ENCODE measurements at regions not wholly inside any gene's neighbourhood (a gene's known extent, or its start where the extent isn't known, plus 50 kb on each side); places are given as distances from the start of the nearest gene placed in this dataset.

DNA sequence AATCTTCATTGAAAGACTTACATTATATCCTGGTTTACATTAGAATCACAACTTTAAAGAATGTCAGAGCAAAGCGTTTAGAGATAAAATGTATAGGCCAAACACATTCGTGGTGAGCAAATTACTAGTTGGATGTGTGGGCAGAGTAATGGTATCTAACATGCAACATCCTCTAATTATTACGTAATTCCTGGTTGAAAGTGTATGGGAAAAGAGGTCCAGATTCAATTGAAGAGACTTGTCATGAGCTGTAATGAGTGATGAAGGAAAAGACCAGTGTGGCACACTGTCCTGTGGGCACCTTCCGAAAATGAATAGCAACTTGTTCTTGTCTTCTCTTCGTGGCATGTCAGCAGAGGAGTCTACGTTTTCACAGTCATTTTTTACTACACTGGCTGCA, 192.8 kb downstream of the LRIG3 start:
- intact Hi-C loops (cut with DNase I), result no loop called here
- DNase-seq (no peak), ATAC-seq (no peak)
- TF ChIP-seq, protein P1, sequence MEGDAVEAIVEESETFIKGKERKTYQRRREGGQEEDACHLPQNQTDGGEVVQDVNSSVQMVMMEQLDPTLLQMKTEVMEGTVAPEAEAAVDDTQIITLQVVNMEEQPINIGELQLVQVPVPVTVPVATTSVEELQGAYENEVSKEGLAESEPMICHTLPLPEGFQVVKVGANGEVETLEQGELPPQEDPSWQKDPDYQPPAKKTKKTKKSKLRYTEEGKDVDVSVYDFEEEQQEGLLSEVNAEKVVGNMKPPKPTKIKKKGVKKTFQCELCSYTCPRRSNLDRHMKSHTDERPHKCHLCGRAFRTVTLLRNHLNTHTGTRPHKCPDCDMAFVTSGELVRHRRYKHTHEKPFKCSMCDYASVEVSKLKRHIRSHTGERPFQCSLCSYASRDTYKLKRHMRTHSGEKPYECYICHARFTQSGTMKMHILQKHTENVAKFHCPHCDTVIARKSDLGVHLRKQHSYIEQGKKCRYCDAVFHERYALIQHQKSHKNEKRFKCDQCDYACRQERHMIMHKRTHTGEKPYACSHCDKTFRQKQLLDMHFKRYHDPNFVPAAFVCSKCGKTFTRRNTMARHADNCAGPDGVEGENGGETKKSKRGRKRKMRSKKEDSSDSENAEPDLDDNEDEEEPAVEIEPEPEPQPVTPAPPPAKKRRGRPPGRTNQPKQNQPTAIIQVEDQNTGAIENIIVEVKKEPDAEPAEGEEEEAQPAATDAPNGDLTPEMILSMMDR (IDR thresholded peaks at IDR 0.05), result no peak
- TF ChIP-seq POLR2A (IDR thresholded peaks at IDR 0.05), result no peak
- no peak overlapping the region for H3K4me3 ChIP-seq
- no peaks in the 10 kb centered on the region for H3K4me1 ChIP-seq
- no peaks in the 10 kb centered on the region for H3K36me3 ChIP-seq
- no peaks in the 10 kb centered on the region for H3K27me3 ChIP-seq
- WGBS, 4 donors, result 64 to 76% (median 67%) methylated on average over 6 of the region's 6 CpGs
- H3K27ac ChIP-seq, result no peak overlapping the region
- H3K9me3 ChIP-seq, result no peaks in the 10 kb centered on the region

- WGBS, 4 donors, result 66 to 82% (median 75%) methylated on average over 1 of the region's 1 CpG
- H3K4me1 ChIP-seq, result no peaks in the 10 kb centered on the region
- ATAC-seq (no peak), DNase-seq (no peak)
- H3K27me3 ChIP-seq, result no peaks in the 10 kb centered on the region
- no peak for TF ChIP-seq POLR2A (IDR thresholded peaks at IDR 0.05)
- TF ChIP-seq, protein P1 (IDR thresholded peaks at IDR 0.05), result no peak
- no peaks in the 10 kb centered on the region for H3K36me3 ChIP-seq
- no peak overlapping the region for H3K4me3 ChIP-seq
- no peak overlapping the region for H3K27ac ChIP-seq
- intact Hi-C loops (cut with DNase I), result no loop called here
- no peaks in the 10 kb centered on the region for H3K9me3 ChIP-seq
Observed at GRCh38 chr12:58728397-58728796, 191.9 kb downstream of the LRIG3 start.

DNA sequence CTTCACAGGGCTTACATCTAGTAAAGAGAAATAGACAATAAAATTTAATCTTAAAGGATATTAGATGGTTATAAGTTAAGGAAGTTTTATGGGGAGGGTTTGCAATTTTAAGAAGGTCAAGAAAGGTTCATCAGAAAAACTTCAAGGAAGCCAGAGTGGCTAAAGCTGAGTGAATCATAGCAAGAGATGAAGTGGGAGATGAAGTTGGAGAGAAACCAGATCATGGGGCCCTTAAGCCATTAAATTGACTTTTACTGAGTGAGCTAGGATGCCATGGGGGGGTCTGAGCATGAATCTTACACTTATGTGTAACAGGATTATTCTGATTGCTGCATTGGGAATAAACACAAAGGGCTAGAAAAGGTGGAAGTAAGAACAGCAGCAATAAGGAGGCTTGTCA, 189.2 kb downstream of the LRIG3 start:
- H3K27ac ChIP-seq, result no peak overlapping the region
- DNase-seq (no peak), ATAC-seq (no peak)
- no peak overlapping the region for H3K4me3 ChIP-seq
- TF ChIP-seq, protein P1 (IDR thresholded peaks at IDR 0.05), result no peak
- no peak for TF ChIP-seq POLR2A (IDR thresholded peaks at IDR 0.05)
- H3K36me3 ChIP-seq, result no peaks in the 10 kb centered on the region
- no peaks in the 10 kb centered on the region for H3K4me1 ChIP-seq
- no peaks in the 10 kb centered on the region for H3K9me3 ChIP-seq
- H3K27me3 ChIP-seq, result no peaks in the 10 kb centered on the region
- intact Hi-C loops (cut with DNase I), result no loop called here

GRCh38 chr12:58732894-58733293, 187.4 kb downstream of the LRIG3 start:
- no peak overlapping the region for H3K27ac ChIP-seq
- TF ChIP-seq, protein P1 (IDR thresholded peaks at IDR 0.05), result no peak
- TF ChIP-seq POLR2A (IDR thresholded peaks at IDR 0.05), result no peak
- ATAC-seq (no peak), DNase-seq (no peak)
- no peaks in the 10 kb centered on the region for H3K36me3 ChIP-seq
- intact Hi-C loops (cut with DNase I), result no loop called here
- no peaks in the 10 kb centered on the region for H3K4me1 ChIP-seq
- WGBS, 4 donors, result 63 to 73% (median 69%) methylated on average over 3 of the region's 3 CpGs
- H3K27me3 ChIP-seq, result no peaks in the 10 kb centered on the region
- no peak overlapping the region for H3K4me3 ChIP-seq
- no peaks in the 10 kb centered on the region for H3K9me3 ChIP-seq
